H9 (cell line): ENCODE measurements at regions not wholly inside any gene's neighbourhood (a gene's known extent, or its start where the extent isn't known, plus 50 kb on each side); places are given as distances from the start of the nearest gene placed in this dataset.

Experiments used
- DNase-seq: peaks from one replicate; pipeline ENCODE4 v3.0.0-alpha.2; 2017
- H2AFZ ChIP-seq: one replicate; pipeline ENCODE4 v1.6.1; 2013; ENCODE audit warnings: mild to moderate bottlenecking, low read length, control low read depth, moderate library complexity
- H2AK5ac ChIP-seq: 2 replicates; pipeline ENCODE4 v1.6.1; 2013; ENCODE audit warnings: low read length, control low read depth, mixed read lengths; ENCODE audit not compliant: insufficient read length
- H2BK120ac ChIP-seq: one replicate; pipeline ENCODE4 v1.6.1; 2013; ENCODE audit warnings: low read depth, mild to moderate bottlenecking, low read length, control low read depth, inconsistent platforms; ENCODE audit not compliant: poor library complexity, severe bottlenecking
- H2BK12ac ChIP-seq: 2 replicates; pipeline ENCODE4 v1.6.1; 2013; ENCODE audit warnings: low read length, control low read depth, mixed read lengths, low read depth; ENCODE audit not compliant: insufficient read length
- H2BK15ac ChIP-seq: 2 replicates; pipeline ENCODE4 v1.6.1; 2013; ENCODE audit warnings: low read depth, low read length, control low read depth
- H2BK20ac ChIP-seq: one replicate; pipeline ENCODE4 v1.6.1; 2013; ENCODE audit warnings: low read depth, mild to moderate bottlenecking, low read length, control low read depth, inconsistent platforms; ENCODE audit not compliant: poor library complexity, severe bottlenecking
- H2BK5ac ChIP-seq: 2 replicates; pipeline ENCODE4 v1.6.1; 2013; ENCODE audit warnings: low read length, control low read depth, mixed read lengths; ENCODE audit not compliant: insufficient read length
- H3K14ac ChIP-seq: 2 replicates; pipeline ENCODE4 v1.6.1; 2013; ENCODE audit warnings: low read length, control low read depth; ENCODE audit not compliant: insufficient read depth
- H3K18ac ChIP-seq: 2 replicates; pipeline ENCODE4 v1.6.1; 2013; ENCODE audit warnings: low read depth, mild to moderate bottlenecking, mixed read lengths, low read length, control low read depth; ENCODE audit not compliant: insufficient read length
- H3K23ac ChIP-seq: 2 replicates; pipeline ENCODE4 v1.6.1; 2013; ENCODE audit warnings: low read length, control low read depth, mixed read lengths, low read depth; ENCODE audit not compliant: insufficient read length
- H3K23me2 ChIP-seq: 2 replicates; pipeline ENCODE4 v1.6.1; 2013; ENCODE audit warnings: low read depth, mild to moderate bottlenecking, mixed read lengths, low read length, control low read depth; ENCODE audit not compliant: insufficient read length, poor library complexity, severe bottlenecking
- H3K27ac ChIP-seq: 2 replicates; pipeline ENCODE4 v1.5.1; 2013; ENCODE audit warnings: low read length, control low read depth, mixed read lengths, low read depth; ENCODE audit not compliant: insufficient read length
- H3K27me3 ChIP-seq: 2 replicates; pipeline ENCODE4 v1.6.1; 2013; ENCODE audit warnings: low read length, control low read depth, inconsistent platforms; ENCODE audit not compliant: insufficient read depth
- H3K4ac ChIP-seq: 2 replicates; pipeline ENCODE4 v1.6.1; 2013; ENCODE audit warnings: low read depth, mild to moderate bottlenecking, control low read depth, inconsistent platforms, low read length, moderate library complexity
- H3K4me1 ChIP-seq: 2 replicates; pipeline ENCODE4 v1.6.1; 2013; ENCODE audit warnings: low read length, control low read depth, inconsistent platforms; ENCODE audit not compliant: insufficient read depth
- H3K4me2 ChIP-seq: 2 replicates; pipeline ENCODE4 v1.6.1; 2013; ENCODE audit warnings: low read length, control low read depth, mixed read lengths; ENCODE audit not compliant: insufficient read length, insufficient read depth
- H3K56ac ChIP-seq: 2 replicates; pipeline ENCODE4 v1.6.1; 2013; ENCODE audit warnings: low read depth, mild to moderate bottlenecking, mixed read lengths, low read length, control low read depth; ENCODE audit not compliant: insufficient read length
- H3K79me1 ChIP-seq: 2 replicates; pipeline ENCODE4 v1.6.1; 2013; ENCODE audit warnings: low read depth, mild to moderate bottlenecking, moderate library complexity, low read length, control low read depth, inconsistent platforms; ENCODE audit not compliant: insufficient read depth, poor library complexity, severe bottlenecking
- H3K79me2 ChIP-seq: 2 replicates; pipeline ENCODE4 v1.6.1; 2013; ENCODE audit warnings: low read length, control low read depth, inconsistent platforms; ENCODE audit not compliant: insufficient read depth
- H3K9ac ChIP-seq: 2 replicates; pipeline ENCODE4 v1.6.1; 2013; ENCODE audit warnings: low read length, control low read depth, mixed read lengths; ENCODE audit not compliant: insufficient read length; ENCODE audit errors: extremely low read depth
- H3K9me3 ChIP-seq: one replicate; pipeline ENCODE4 v1.6.1; 2013; ENCODE audit warnings: low read depth, low read length, inconsistent platforms; ENCODE audit not compliant: control insufficient read depth
- H3T11ph ChIP-seq: one replicate; pipeline ENCODE4 v1.6.1; 2013; ENCODE audit warnings: mild to moderate bottlenecking, low read length, control low read depth, inconsistent platforms
- H4K20me1 ChIP-seq: one replicate; pipeline ENCODE4 v1.6.1; 2013; ENCODE audit not compliant: control insufficient read depth, insufficient read length, insufficient read depth
- H4K5ac ChIP-seq: 2 replicates; pipeline ENCODE4 v1.6.1; 2013; ENCODE audit warnings: low read depth, mild to moderate bottlenecking, mixed read lengths, low read length, control low read depth; ENCODE audit not compliant: insufficient read length
- H4K8ac ChIP-seq: replicated peaks from 2 replicates; pipeline ENCODE4 v1.6.1; 2013; ENCODE audit warnings: low read length, control low read depth, mixed read lengths, low read depth; ENCODE audit not compliant: insufficient read length
- H4K91ac ChIP-seq: 2 replicates; pipeline ENCODE4 v1.6.1; 2013; ENCODE audit warnings: low read depth, mild to moderate bottlenecking, moderate library complexity, mixed read lengths, low read length, control low read depth; ENCODE audit not compliant: insufficient read length
- H3K27ac Mint-ChIP-seq, 3 experiments: 2 replicates in 2 of 3; 3 replicates in 1 of 3; pipeline ENCODE4 v1.8.0; 2020 to 2021; ENCODE audit warnings: mixed read lengths in 3 of 3, mild to moderate bottlenecking in 1 of 3, moderate library complexity in 1 of 3
- H3K27me3 Mint-ChIP-seq: 2 replicates; pipeline ENCODE4 v1.8.0; 2021; ENCODE audit warnings: low read depth, mild to moderate bottlenecking, moderate library complexity, mixed read lengths
- H3K36me3 Mint-ChIP-seq, 3 experiments: 2 replicates in 2 of 3; 3 replicates in 1 of 3; pipeline ENCODE4 v1.8.0; 2020 to 2021; ENCODE audit warnings: low read depth in 3 of 3, mixed read lengths in 3 of 3; ENCODE audit not compliant: insufficient read depth in 1 of 3
- H3K4me1 Mint-ChIP-seq, 2 experiments: 2 replicates each; pipeline ENCODE4 v1.8.0; 2020; ENCODE audit warnings: mixed read lengths in 2 of 2
- H3K4me3 Mint-ChIP-seq, 2 experiments: 2 replicates in 1 of 2; 3 replicates in 1 of 2; pipeline ENCODE4 v1.8.0; 2020 to 2021; ENCODE audit warnings: mild to moderate bottlenecking in 2 of 2, mixed read lengths in 2 of 2, moderate library complexity in 1 of 2
- H3K9me3 Mint-ChIP-seq, 2 experiments: 2 replicates in 1 of 2; 3 replicates in 1 of 2; pipeline ENCODE4 v1.8.0; 2020; ENCODE audit warnings: mild to moderate bottlenecking in 2 of 2, mixed read lengths in 2 of 2, moderate library complexity in 1 of 2
- CTCF ChIP-seq: fragments of 200-600 bp; sonication (generic); conservative IDR thresholded peaks from 3 replicates; pipeline ENCODE4 v1.8.0; 2021; ENCODE audit warnings: antibody characterized with exemption, mild to moderate bottlenecking
- WGBS: extraction: QIAGEN DNeasy Blood & Tissue Kit; methylation state at CpG from one replicate; pipeline ENCODE4 v1.1.7; 2013; ENCODE audit warnings: missing lambda C conversion rate, low lambda C conversion rate, mixed read lengths; ENCODE audit not compliant: insufficient read length; ENCODE audit errors: extremely low coverage; 5-methylcytosine and 5-hydroxymethylcytosine counted together

GRCh38 chr1:228884196-228884595, 148.9 kb downstream of the RHOU start:
- Histone ChIP-seq H3K23ac (no peak overlapping the region), H2BK12ac (no peak overlapping the region), H3K14ac (no peak overlapping the region), H3K18ac (no peak overlapping the region), H3K4ac (no peak overlapping the region), H2BK15ac (no peak overlapping the region), H3K23me2 (no peaks in the 10 kb centered on the region), H3K79me1 (no peaks in the 10 kb centered on the region), H3K9me3 (no peaks in the 10 kb centered on the region), H3K79me2 (no peaks in the 10 kb centered on the region), H2AFZ (no peak overlapping the region), H3K4me1 (no peaks in the 10 kb centered on the region), H3T11ph (no peak overlapping the region), H3K56ac (no peak overlapping the region), H4K8ac (no peak overlapping the region), H2BK20ac (no peak overlapping the region), H3K27ac (no peak overlapping the region), H2BK5ac (no peak overlapping the region), H4K20me1 (no peaks in the 10 kb centered on the region), H2AK5ac (no peak overlapping the region), H4K91ac (no peak overlapping the region), H3K27me3 (no peaks in the 10 kb centered on the region), H2BK120ac (no peak overlapping the region), H3K4me2 (no peak overlapping the region), H4K5ac (no peak overlapping the region), H3K9ac (no peak overlapping the region)
- Mint-ChIP-seq H3K27ac (no peak overlapping the region), H3K4me1 (peaks cover 21 to 25% of the 10 kb centered on the region in 2 experiments), H3K4me3 (no peak overlapping the region), H3K36me3 (peaks cover 3 to 19% (median 7%) of the 10 kb centered on the region in 3 experiments), H3K9me3 (peaks cover 11 to 20% of the 10 kb centered on the region in 2 experiments), H3K27me3 (peaks cover 3% of the 10 kb centered on the region; the same call in 1 of the 2 replicates)
- DNase-seq: no peak
- WGBS: no CpG with 5 or more reads among the region's 5 CpGs
- no peak for TF ChIP-seq CTCF
